ENCODE measurements at regions not wholly inside any gene's neighbourhood (a gene's known extent, or its start where the extent isn't known, plus 50 kb on each side); places are given as distances from the start of the nearest gene placed in this dataset.
"Not testable (repeated sequence)": the region's sequence is repeated elsewhere in the genome, so short reads cannot be mapped to it uniquely, and the experiment has no call there.

DNA sequence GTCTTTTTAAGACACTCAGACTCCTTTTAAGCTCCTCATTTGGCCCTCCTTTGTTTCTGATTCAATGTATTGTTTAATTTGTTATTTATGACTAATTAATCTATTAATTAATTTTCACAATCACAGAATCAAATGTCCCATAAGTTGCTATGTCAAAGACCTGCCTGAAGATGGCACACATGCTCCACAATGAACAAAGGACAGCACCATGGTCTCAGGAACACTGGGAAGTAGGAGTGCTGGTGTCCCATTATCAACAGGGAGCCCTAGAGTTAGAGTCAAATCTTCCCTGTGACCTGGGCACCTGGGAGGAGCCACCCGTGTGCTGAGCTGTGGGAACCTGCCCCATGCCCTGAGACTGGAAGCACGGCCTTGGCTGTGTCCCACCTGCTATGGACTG is 1164.3 kb downstream of the RPIA start:
- not testable (repeated sequence) for TF ChIP-seq ZNF274 (IDR thresholded peaks at IDR 0.05; ENCODE audit: low read depth, low read length); SUZ12 (IDR thresholded peaks at IDR 0.05; ENCODE audit: extremely low read depth, insufficient read depth, insufficient read length); YY1 (IDR thresholded peaks at IDR 0.05; ENCODE audit: insufficient read depth, insufficient read length)

Measured in NT2/D1 (cell line).